Loucy (cell line): ENCODE measurements at regions not wholly inside any gene's neighbourhood (a gene's known extent, or its start where the extent isn't known, plus 50 kb on each side); places are given as distances from the start of the nearest gene placed in this dataset.

Source experiments
- H2AFZ ChIP-seq: fragments of 200-600 bp; sonication (generic); 2 replicates; pipeline ENCODE4 v1.6.0; 2016; ENCODE audit warnings: antibody characterized with exemption, mild to moderate bottlenecking, low read length, moderate library complexity
- H3F3A ChIP-seq: fragments of 200-600 bp; 2 replicates; pipeline ENCODE4 v1.6.0; 2016; ENCODE audit warnings: antibody characterized with exemption, low read depth, mild to moderate bottlenecking
- H3K27me3 ChIP-seq: fragments of 200-600 bp; sonication (generic); 2 replicates; pipeline ENCODE4 v1.6.1; 2014; ENCODE audit warnings: low read length, mild to moderate bottlenecking; ENCODE audit not compliant: insufficient read depth, poor library complexity, severe bottlenecking
- H3K36me3 ChIP-seq: fragments of 200-600 bp; sonication (generic); 2 replicates; pipeline ENCODE4 v1.6.1; 2016; ENCODE audit warnings: low read length; ENCODE audit not compliant: insufficient read depth
- H3K4me1 ChIP-seq: fragments of 200-600 bp; sonication (generic); 2 replicates; pipeline ENCODE4 v1.5.1; 2014; ENCODE audit warnings: low read length, mild to moderate bottlenecking; ENCODE audit not compliant: insufficient read depth, poor library complexity, severe bottlenecking
- H3K4me2 ChIP-seq: fragments of 200-600 bp; sonication (generic); 2 replicates; pipeline ENCODE4 v1.6.0; 2014; ENCODE audit warnings: antibody characterized with exemption, low read length, low read depth, mild to moderate bottlenecking; ENCODE audit not compliant: poor library complexity, severe bottlenecking
- H3K4me3 ChIP-seq: fragments of 200-600 bp; sonication (generic); 2 replicates; pipeline ENCODE4 v1.5.1; 2014; ENCODE audit warnings: low read length, mild to moderate bottlenecking, mixed read lengths; ENCODE audit not compliant: poor library complexity, severe bottlenecking
- H3K79me2 ChIP-seq: fragments of 200-600 bp; sonication (generic); 2 replicates; pipeline ENCODE4 v1.6.1; 2014; ENCODE audit warnings: low read length; ENCODE audit not compliant: insufficient read depth
- H3K9ac ChIP-seq: fragments of 200-600 bp; sonication (generic); 2 replicates; pipeline ENCODE4 v1.6.0; 2014; ENCODE audit warnings: mild to moderate bottlenecking, low read depth, low read length, moderate library complexity; ENCODE audit not compliant: poor library complexity, severe bottlenecking
- H3K9me2 ChIP-seq: fragments of 200-600 bp; sonication (generic); replicated peaks from 2 replicates; pipeline ENCODE4 v1.6.1; 2016; ENCODE audit warnings: low read depth, low read length, mixed read lengths
- H3K9me3 ChIP-seq: fragments of 200-600 bp; sonication (generic); 2 replicates; pipeline ENCODE4 v1.6.1; 2014; ENCODE audit warnings: mild to moderate bottlenecking, antibody characterized with exemption, low read length, low read depth; ENCODE audit not compliant: insufficient read depth
- H4K20me1 ChIP-seq: fragments of 200-600 bp; sonication (generic); 2 replicates; pipeline ENCODE4 v1.6.0; 2014; ENCODE audit warnings: antibody characterized with exemption, low read length, mild to moderate bottlenecking; ENCODE audit not compliant: insufficient read depth, poor library complexity, severe bottlenecking
- CTCF ChIP-seq: fragments of 200-600 bp; sonication (generic); conservative IDR thresholded peaks from 2 replicates; pipeline ENCODE4 v1.5.1; 2014; ENCODE audit warnings: mild to moderate bottlenecking, antibody characterized with exemption, low read length
- EZH2phosphoT487 ChIP-seq: fragments of 200-600 bp; IDR thresholded peaks from 2 replicates; pipeline ENCODE4 v1.6.1; 2018; ENCODE audit warnings: antibody characterized with exemption, mild to moderate bottlenecking, moderate library complexity, borderline replicate concordance

GRCh38 chr2:176729706-176730569 lies 460.7 kb downstream of the MTX2 start:
- H3F3A ChIP-seq, result no peaks in the 10 kb centered on the region
- no peaks in the 10 kb centered on the region for H3K36me3 ChIP-seq
- no peaks in the 10 kb centered on the region for H3K79me2 ChIP-seq
- TF ChIP-seq CTCF, result no peak
- H3K27me3 ChIP-seq, result no peaks in the 10 kb centered on the region
- no peaks in the 10 kb centered on the region for H3K9me3 ChIP-seq
- H3K4me1 ChIP-seq, result no peaks in the 10 kb centered on the region
- no peaks in the 10 kb centered on the region for H3K9me2 ChIP-seq
- H3K9ac ChIP-seq, result no peak overlapping the region
- H2AFZ ChIP-seq, result no peak overlapping the region
- H4K20me1 ChIP-seq, result no peaks in the 10 kb centered on the region
- no peak overlapping the region for H3K4me3 ChIP-seq
- no peak overlapping the region for H3K4me2 ChIP-seq

GRCh38 chr2:176732780-176733179 lies 463.5 kb downstream of the MTX2 start:
- Histone ChIP-seq H3K4me2 (no peak overlapping the region), H3K9ac (no peak overlapping the region), H3F3A (no peaks in the 10 kb centered on the region), H3K9me3 (no peaks in the 10 kb centered on the region), H3K27me3 (no peaks in the 10 kb centered on the region), H2AFZ (no peak overlapping the region), H4K20me1 (no peaks in the 10 kb centered on the region), H3K79me2 (no peaks in the 10 kb centered on the region), H3K4me1 (no peaks in the 10 kb centered on the region), H3K4me3 (no peak overlapping the region), H3K9me2 (no peaks in the 10 kb centered on the region), H3K36me3 (no peaks in the 10 kb centered on the region)
- TF ChIP-seq CTCF (no peak), EZH2phosphoT487 (no peak)

GRCh38 chr2:176733698-176734430 lies 464.6 kb downstream of the MTX2 start:
- Histone ChIP-seq H3K4me1 (no peaks in the 10 kb centered on the region), H2AFZ (no peak overlapping the region), H3F3A (no peaks in the 10 kb centered on the region), H3K36me3 (no peaks in the 10 kb centered on the region), H3K4me2 (no peak overlapping the region), H3K4me3 (no peak overlapping the region), H3K27me3 (no peaks in the 10 kb centered on the region), H3K9me3 (no peaks in the 10 kb centered on the region), H3K79me2 (no peaks in the 10 kb centered on the region), H4K20me1 (no peaks in the 10 kb centered on the region), H3K9me2 (no peaks in the 10 kb centered on the region), H3K9ac (no peak overlapping the region)
- TF ChIP-seq CTCF, result no peak
- no peak for TF ChIP-seq EZH2phosphoT487
